Esophagus muscularis mucosa (tissue), 4 donors: ENCODE measurements at regions not wholly inside any gene's neighbourhood (a gene's known extent, or its start where the extent isn't known, plus 50 kb on each side); places are given as distances from the start of the nearest gene placed in this dataset.

Experiments
- DNase-seq: peaks from one replicate; pipeline ENCODE4 v3.0.0-alpha.2; 2017; ENCODE audit errors: extremely low spot score
- H3K27ac ChIP-seq, 4 donors: fragments of 200-600 bp; sonication (generic); replicated peaks in 1 of 4; 1 replicate in 3 of 4; 2 replicates in 1 of 4; pipeline ENCODE4 v1.5.1; 2016 to 2019; ENCODE audit warnings: mild to moderate bottlenecking in 1 of 4
- H3K27me3 ChIP-seq, 4 donors: fragments of 200-600 bp; sonication (generic); one replicate each; pipeline versions ENCODE4 v1.5.1 to v1.6.0; 2016 to 2019
- H3K36me3 ChIP-seq, 4 donors: fragments of 200-600 bp; sonication (generic); one replicate each; pipeline ENCODE4 v1.5.1; 2016 to 2019
- H3K4me1 ChIP-seq, 4 donors: fragments of 200-600 bp; sonication (generic); one replicate each; pipeline ENCODE4 v1.5.1; 2016 to 2019
- H3K4me3 ChIP-seq, 4 donors: fragments of 200-600 bp; sonication (generic); 1 replicate in 2 of 4; 2 replicates in 2 of 4; pipeline ENCODE4 v1.5.1; 2016 to 2019; ENCODE audit warnings: mild to moderate bottlenecking in 4 of 4, moderate library complexity in 1 of 4
- H3K9me3 ChIP-seq, 4 donors: fragments of 200-600 bp; sonication (generic); 1 replicate in 3 of 4; 2 replicates in 1 of 4; pipeline ENCODE4 v1.5.1; 2016 to 2019
- CTCF ChIP-seq, 3 experiments: fragments of 200-600 bp in 2 of 3; fragments of 450-650 bp in 1 of 3; sonication (generic) in 2 of 3; IDR thresholded peaks; one replicate each; pipeline ENCODE4 v1.5.1; 2017 to 2019; ENCODE audit warnings: antibody characterized with exemption in 3 of 3, mild to moderate bottlenecking in 2 of 3, moderate library complexity in 1 of 3
- EP300 ChIP-seq: sonication (generic); formaldehyde crosslinking; IDR thresholded peaks from one replicate; pipeline ENCODE4 v1.6.1; 2017; ENCODE audit warnings: antibody characterized with exemption
- POLR2A ChIP-seq: fragments of 450-650 bp; IDR thresholded peaks from one replicate; pipeline ENCODE4 v1.6.1; 2017; ENCODE audit warnings: antibody characterized with exemption, moderate library complexity, mild to moderate bottlenecking, low read depth
- POLR2AphosphoS5 ChIP-seq, 2 donors: sonication (generic); formaldehyde crosslinking; IDR thresholded peaks; one replicate each; pipeline ENCODE4 v1.6.1; 2017; ENCODE audit warnings: antibody characterized with exemption in 2 of 2
- WGBS: methylation state at CpG from one replicate; pipeline ENCODE4 v1.1.5; 2018; 5-methylcytosine and 5-hydroxymethylcytosine counted together
- intact Hi-C: fragments of 100-400 bp; cut with DNase I; formaldehyde crosslinking; loops from one replicate; pipeline ENCODE4 v1.15.1; 2023

DNA sequence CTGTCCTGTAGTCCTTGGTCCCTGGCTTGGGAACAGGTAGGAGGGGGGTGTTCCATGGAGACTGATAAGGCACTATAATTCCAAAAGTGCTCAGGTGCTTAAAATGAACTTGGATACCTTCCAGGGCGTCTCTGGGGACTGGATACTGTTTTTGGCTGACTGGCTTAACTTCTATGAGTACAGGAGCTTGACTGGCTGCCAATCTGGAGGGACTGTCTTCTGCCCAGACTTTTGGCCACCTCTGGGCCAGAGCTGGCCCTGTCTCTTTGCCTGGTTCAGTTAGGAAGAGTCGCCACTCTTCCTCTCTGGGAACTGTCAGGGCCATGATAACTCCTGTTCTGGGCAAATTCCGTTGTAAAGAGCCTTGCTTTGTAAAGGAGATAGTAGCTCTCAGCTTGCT, 407.0 kb downstream of the TGFB2 start:
- intact Hi-C loops = no loop called here
- Histone ChIP-seq H3K4me3 (no peak overlapping the region), H3K36me3 (no peaks in the 10 kb centered on the region), H3K27me3 (no peaks in the 10 kb centered on the region), H3K9me3 (no peaks in the 10 kb centered on the region), H3K27ac (no peak overlapping the region), H3K4me1 (no peaks in the 10 kb centered on the region)
- 75% methylated on average over 3 of the region's 3 CpGs for WGBS
- DNase-seq = no peak
- TF ChIP-seq POLR2A = no peak
- TF ChIP-seq POLR2AphosphoS5 (IDR thresholded peaks at IDR 0.05) = no peak
- TF ChIP-seq CTCF (IDR thresholded peaks at IDR 0.05) = no peak
- TF ChIP-seq EP300 = no peak

- TF ChIP-seq POLR2AphosphoS5 (IDR thresholded peaks at IDR 0.05) (no peak), POLR2A (no peak), CTCF (IDR thresholded peaks at IDR 0.05) (no peak), EP300 (no peak)
- no peak overlapping the region for H3K4me3 ChIP-seq
- no peak for DNase-seq
- H3K9me3 ChIP-seq = no peaks in the 10 kb centered on the region
- no peaks in the 10 kb centered on the region for H3K36me3 ChIP-seq
- intact Hi-C loops = no loop called here
- no peaks in the 10 kb centered on the region for H3K27me3 ChIP-seq
- no peaks in the 10 kb centered on the region for H3K4me1 ChIP-seq
- no peak overlapping the region for H3K27ac ChIP-seq
- WGBS = 81% methylated on average over 5 of the region's 9 CpGs
Observed at GRCh38 chr1:218754477-218754876, 409.3 kb downstream of the TGFB2 start.

DNA sequence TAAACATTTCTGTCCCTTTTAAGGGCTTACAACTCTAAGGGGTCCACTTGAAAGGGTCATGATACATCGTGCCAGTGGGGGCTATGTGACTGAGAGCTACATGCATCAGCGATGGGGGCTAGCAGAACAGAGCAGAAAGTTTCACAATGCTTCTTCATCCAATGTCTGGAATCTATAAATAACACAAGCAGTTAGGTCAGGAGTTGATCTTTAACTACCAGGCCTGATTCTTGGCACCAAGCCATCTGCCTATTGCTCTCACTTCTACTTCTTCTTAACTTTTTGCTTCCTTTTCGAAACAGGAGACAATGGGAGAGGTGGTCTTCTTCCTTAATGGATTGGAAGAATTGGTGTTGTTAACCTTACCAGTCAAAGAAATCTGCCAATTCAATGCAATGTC, 410.0 kb downstream of the TGFB2 start:
- TF ChIP-seq POLR2AphosphoS5 (IDR thresholded peaks at IDR 0.05) (no peak), CTCF (IDR thresholded peaks at IDR 0.05) (no peak), POLR2A (no peak), EP300 (no peak)
- H3K4me1 ChIP-seq = no peaks in the 10 kb centered on the region
- no peaks in the 10 kb centered on the region for H3K27me3 ChIP-seq
- DNase-seq = no peak
- no peaks in the 10 kb centered on the region for H3K9me3 ChIP-seq
- H3K36me3 ChIP-seq = no peaks in the 10 kb centered on the region
- no peak overlapping the region for H3K4me3 ChIP-seq
- intact Hi-C loops = no loop called here
- 95% methylated on average over 3 of the region's 3 CpGs for WGBS
- no peak overlapping the region for H3K27ac ChIP-seq

DNA sequence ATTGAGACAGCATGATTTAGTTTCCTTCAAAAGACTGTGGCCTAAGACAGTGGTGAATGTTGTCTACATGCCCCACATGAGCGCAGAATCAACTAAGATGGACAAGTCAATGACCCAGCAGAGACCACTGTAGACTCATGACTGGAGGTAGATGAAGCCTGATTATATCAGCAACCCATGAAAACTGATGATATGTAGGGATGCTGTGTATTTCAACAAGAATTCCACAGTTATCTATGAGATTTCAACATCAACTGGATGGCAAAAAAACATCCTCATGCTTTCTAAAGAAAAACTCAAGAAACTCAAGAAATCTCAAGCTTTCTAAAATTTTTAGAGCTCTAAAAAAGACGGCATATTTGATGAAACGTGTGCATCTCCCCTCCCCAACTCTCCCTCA, 413.9 kb upstream of the LYPLAL1 start:
- Histone ChIP-seq H3K4me3 (no peak overlapping the region), H3K4me1 (no peaks in the 10 kb centered on the region), H3K27me3 (no peaks in the 10 kb centered on the region), H3K27ac (no peak overlapping the region), H3K36me3 (no peaks in the 10 kb centered on the region), H3K9me3 (no peaks in the 10 kb centered on the region)
- DNase-seq = no peak
- no peak for TF ChIP-seq CTCF (IDR thresholded peaks at IDR 0.05)
- no peak for TF ChIP-seq POLR2AphosphoS5 (IDR thresholded peaks at IDR 0.05)
- no peak for TF ChIP-seq POLR2A
- no peak for TF ChIP-seq EP300
- intact Hi-C loops = no loop called here
- WGBS = 97% methylated on average over 3 of the region's 3 CpGs
